ENCODE measurements at regions not wholly inside any gene's neighbourhood (a gene's known extent, or its start where the extent isn't known, plus 50 kb on each side); places are given as distances from the start of the nearest gene placed in this dataset.

DNA sequence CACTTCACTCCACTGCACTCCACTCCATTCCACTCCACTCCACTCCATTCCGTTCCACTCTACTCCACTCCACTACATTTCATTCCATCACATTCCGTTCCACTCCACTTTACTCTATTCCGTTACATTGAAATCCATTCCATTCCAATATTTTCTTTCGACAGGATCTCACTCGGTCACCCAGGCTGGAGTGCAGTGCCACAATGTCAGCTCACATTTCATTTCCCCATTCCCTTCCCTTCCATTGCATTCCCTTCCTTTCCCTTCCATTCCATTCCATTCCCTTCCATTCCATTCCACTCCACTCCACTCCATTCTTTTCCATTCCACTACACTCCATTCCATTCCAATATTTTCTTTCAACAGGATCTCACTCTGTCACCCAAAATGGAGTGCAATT is 1407.6 kb upstream of the USP9Y start:
- WGBS (ENCODE audit: extremely low coverage, insufficient coverage, insufficient read length), result over 99% methylated on average over 5 of the region's 5 CpGs
- Histone ChIP-seq H4K8ac (ENCODE audit: low read depth, low read length) (no peak overlapping the region), H3K4me1 (ENCODE audit: control insufficient read depth in 1 of 2, insufficient read depth in 2 of 2, low read length in 2 of 2) (no peaks in the 10 kb centered on the region), H3K79me1 (ENCODE audit: low read length) (no peaks in the 10 kb centered on the region), H2BK120ac (ENCODE audit: insufficient read depth, low read length, poor library complexity) (no peak overlapping the region), H2AK5ac (ENCODE audit: low read length) (no peak overlapping the region), H3K18ac (ENCODE audit: low read length) (no peak overlapping the region), H4K91ac (ENCODE audit: low read depth, low read length) (no peak overlapping the region), H3K36me3 (ENCODE audit: control insufficient read depth in 1 of 2, insufficient read depth in 2 of 2, low read length in 2 of 2) (no peaks in the 10 kb centered on the region), H2BK12ac (ENCODE audit: low read length) (no peak overlapping the region), H3K9me3 (ENCODE audit: insufficient read depth, low read depth, low read length) (no peaks in the 10 kb centered on the region), H3K14ac (ENCODE audit: low read length) (no peak overlapping the region), H3K4me2 (ENCODE audit: low read length) (no peak overlapping the region), H3K4me3 (ENCODE audit: low read depth, low read length) (no peak overlapping the region), H4K12ac (ENCODE audit: low read depth, low read length) (no peak overlapping the region), H3K27ac (ENCODE audit: low read depth, low read length) (no peak overlapping the region), H3K79me2 (ENCODE audit: control insufficient read depth, insufficient read depth, low read length, poor library complexity) (no peaks in the 10 kb centered on the region), H2AFZ (ENCODE audit: insufficient read depth, low read length, poor library complexity) (no peak overlapping the region), H2BK5ac (ENCODE audit: low read depth, low read length, poor library complexity) (no peak overlapping the region), H3K4ac (ENCODE audit: low read depth, low read length) (no peak overlapping the region), H3K23ac (ENCODE audit: low read length) (no peak overlapping the region), H3K9ac (ENCODE audit: low read length) (no peak overlapping the region), H3K27me3 (ENCODE audit: insufficient read depth, low read length) (no peaks in the 10 kb centered on the region)
- DNase-seq, result no peak

GRCh38 chrY:11334151-11334550 is 1366.9 kb upstream of the USP9Y start:
- H3K27me3 ChIP-seq (ENCODE audit: insufficient read depth, low read length), result no peaks in the 10 kb centered on the region
- no peak overlapping the region for H3K14ac ChIP-seq (ENCODE audit: low read length)
- H3K4me2 ChIP-seq (ENCODE audit: low read length), result no peak overlapping the region
- H3K18ac ChIP-seq (ENCODE audit: low read length), result no peak overlapping the region
- no peak overlapping the region for H2AFZ ChIP-seq (ENCODE audit: insufficient read depth, low read length, poor library complexity)
- H3K9me3 ChIP-seq (ENCODE audit: insufficient read depth, low read depth, low read length), result peaks cover 3% of the 10 kb centered on the region
- no peak overlapping the region for H2BK5ac ChIP-seq (ENCODE audit: low read depth, low read length, poor library complexity)
- no peak overlapping the region for H2AK5ac ChIP-seq (ENCODE audit: low read length)
- no peaks in the 10 kb centered on the region for H3K36me3 ChIP-seq (ENCODE audit: control insufficient read depth in 1 of 2, insufficient read depth in 2 of 2, low read length in 2 of 2)
- no peak overlapping the region for H4K12ac ChIP-seq (ENCODE audit: low read depth, low read length)
- no peak overlapping the region for H2BK12ac ChIP-seq (ENCODE audit: low read length)
- no peaks in the 10 kb centered on the region for H3K4me1 ChIP-seq (ENCODE audit: control insufficient read depth in 1 of 2, insufficient read depth in 2 of 2, low read length in 2 of 2)
- no peak overlapping the region for H4K91ac ChIP-seq (ENCODE audit: low read depth, low read length)
- H3K9ac ChIP-seq (ENCODE audit: low read length), result no peak overlapping the region
- peak; percentile 0 to 8 for DNase-seq
- H3K4me3 ChIP-seq (ENCODE audit: low read depth, low read length), result no peak overlapping the region
- H3K27ac ChIP-seq (ENCODE audit: low read depth, low read length), result no peak overlapping the region
- H2BK120ac ChIP-seq (ENCODE audit: insufficient read depth, low read length, poor library complexity), result no peak overlapping the region
- no peak overlapping the region for H4K8ac ChIP-seq (ENCODE audit: low read depth, low read length)
- H3K79me2 ChIP-seq (ENCODE audit: control insufficient read depth, insufficient read depth, low read length, poor library complexity), result no peaks in the 10 kb centered on the region
- no peak overlapping the region for H3K4ac ChIP-seq (ENCODE audit: low read depth, low read length)
- no peak overlapping the region for H3K23ac ChIP-seq (ENCODE audit: low read length)
- WGBS (ENCODE audit: extremely low coverage, insufficient coverage, insufficient read length), result no CpG with 5 or more reads among the region's 13 CpGs
- no peaks in the 10 kb centered on the region for H3K79me1 ChIP-seq (ENCODE audit: low read length)
